ENCODE measurements at regions not wholly inside any gene's neighbourhood (a gene's known extent, or its start where the extent isn't known, plus 50 kb on each side); places are given as distances from the start of the nearest gene placed in this dataset.

DNA sequence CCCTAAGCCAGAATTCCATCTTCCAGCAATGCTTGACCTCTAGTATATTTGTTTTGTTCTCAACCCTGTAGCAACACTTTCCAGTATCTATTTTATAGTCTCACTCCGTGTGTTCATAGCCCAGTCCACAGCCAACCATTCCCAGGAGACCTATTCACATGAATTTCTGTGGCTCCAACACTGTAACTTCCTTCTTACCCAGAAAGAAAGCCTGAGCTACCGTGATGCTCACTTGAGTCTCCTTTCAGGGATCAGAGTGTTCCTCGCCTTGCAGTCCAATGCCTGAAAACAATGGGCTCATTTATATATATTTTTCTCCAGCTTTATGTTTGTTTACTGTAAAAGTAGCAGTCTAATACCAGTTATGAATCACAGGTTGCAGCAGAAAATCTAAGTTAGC, 645.0 kb upstream of the NOVA1 start:
- POLR2A ChIA-PET = no interaction called here
- CTCF ChIA-PET = no interaction called here

DNA sequence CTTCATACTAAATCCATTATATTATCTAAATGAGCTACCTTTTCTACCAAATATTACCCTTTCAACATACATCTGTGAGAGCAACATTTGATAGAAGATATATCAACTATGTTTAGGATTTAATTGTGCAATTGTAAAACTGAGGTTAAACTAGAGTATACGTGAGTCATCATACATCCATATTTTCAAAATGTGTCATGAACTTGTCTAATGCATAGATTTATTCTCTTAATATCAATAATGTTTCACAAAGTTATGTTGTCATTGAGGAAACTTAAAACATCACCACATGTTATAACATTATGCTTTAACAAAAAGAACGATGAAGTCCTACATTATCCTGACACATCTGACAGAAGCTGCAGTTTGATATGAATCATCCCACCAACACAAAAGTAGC, 645.5 kb upstream of the NOVA1 start:
- no peaks in the 10 kb centered on the region for H3K36me3 ChIP-seq (ENCODE audit: control insufficient read depth in 2 of 2, insufficient read depth in 1 of 2, low read length in 2 of 2)
- H3K9me3 ChIP-seq (ENCODE audit: control insufficient read depth, insufficient read depth, low read depth, low read length) = no peaks in the 10 kb centered on the region
- ChIA-PET CTCF (no interaction called here), POLR2A (no interaction called here)
- H3K27ac ChIP-seq (ENCODE audit: extremely low read depth, low read depth, low read length) = no peak overlapping the region
- H3K4me1 ChIP-seq (ENCODE audit: control insufficient read depth, insufficient read depth, low read length) = no peaks in the 10 kb centered on the region
- no peak overlapping the region for H3K4me3 ChIP-seq (ENCODE audit: low read depth, low read length)
- TF ChIP-seq ZNF660 (tag by site-specific recombination; IDR thresholded peaks at IDR 0.05) (no peak), ZBTB1 (tag by site-specific recombination; IDR thresholded peaks at IDR 0.05) (no peak), ZSCAN23 (tag by site-specific recombination; IDR thresholded peaks at IDR 0.05) (no peak), ZSCAN30 (tag by site-specific recombination; IDR thresholded peaks at IDR 0.05) (no peak)
- TF ChIP-seq, protein P1, sequence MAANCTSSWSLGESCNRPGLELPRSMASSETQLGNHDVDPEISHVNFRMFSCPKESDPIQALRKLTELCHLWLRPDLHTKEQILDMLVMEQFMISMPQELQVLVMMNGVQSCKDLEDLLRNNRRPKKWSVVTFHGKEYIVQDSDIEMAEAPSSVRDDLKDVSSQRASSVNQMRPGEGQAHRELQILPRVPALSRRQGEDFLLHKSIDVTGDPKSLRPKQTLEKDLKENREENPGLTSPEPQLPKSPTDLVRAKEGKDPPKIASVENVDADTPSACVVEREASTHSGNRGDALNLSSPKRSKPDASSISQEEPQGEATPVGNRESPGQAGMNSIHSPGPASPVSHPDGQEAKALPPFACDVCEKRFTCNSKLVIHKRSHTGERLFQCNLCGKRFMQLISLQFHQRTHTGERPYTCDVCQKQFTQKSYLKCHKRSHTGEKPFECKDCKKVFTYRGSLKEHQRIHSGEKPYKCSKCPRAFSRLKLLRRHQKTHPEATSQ (tag by site-specific recombination; IDR thresholded peaks at IDR 0.05) = no peak

More for the DNA sequence above, 645.0 kb upstream of the NOVA1 start:
- TF ChIP-seq ZNF558 (tag by site-specific recombination; IDR thresholded peaks at IDR 0.05) = no peak
- TF ChIP-seq, protein P2, sequence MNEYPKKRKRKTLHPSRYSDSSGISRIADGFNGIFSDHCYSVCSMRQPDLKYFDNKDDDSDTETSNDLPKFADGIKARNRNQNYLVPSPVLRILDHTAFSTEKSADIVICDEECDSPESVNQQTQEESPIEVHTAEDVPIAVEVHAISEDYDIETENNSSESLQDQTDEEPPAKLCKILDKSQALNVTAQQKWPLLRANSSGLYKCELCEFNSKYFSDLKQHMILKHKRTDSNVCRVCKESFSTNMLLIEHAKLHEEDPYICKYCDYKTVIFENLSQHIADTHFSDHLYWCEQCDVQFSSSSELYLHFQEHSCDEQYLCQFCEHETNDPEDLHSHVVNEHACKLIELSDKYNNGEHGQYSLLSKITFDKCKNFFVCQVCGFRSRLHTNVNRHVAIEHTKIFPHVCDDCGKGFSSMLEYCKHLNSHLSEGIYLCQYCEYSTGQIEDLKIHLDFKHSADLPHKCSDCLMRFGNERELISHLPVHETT (tag by site-specific recombination; IDR thresholded peaks at IDR 0.05) = no peak
- no peak for TF ChIP-seq ZNF830 (tag by site-specific recombination; IDR thresholded peaks at IDR 0.05; ENCODE audit: low read depth)
- TF ChIP-seq ZNF791 (tag by site-specific recombination; IDR thresholded peaks at IDR 0.05) = no peak
- TF ChIP-seq MZF1 (tag by site-specific recombination; IDR thresholded peaks at IDR 0.05; ENCODE audit: borderline replicate concordance) = no peak
- no peak for TF ChIP-seq ZNF184 (tag by site-specific recombination; IDR thresholded peaks at IDR 0.05)
- no peak for TF ChIP-seq BCL6B (tag by site-specific recombination; IDR thresholded peaks at IDR 0.05)
- TF ChIP-seq, protein P3, sequence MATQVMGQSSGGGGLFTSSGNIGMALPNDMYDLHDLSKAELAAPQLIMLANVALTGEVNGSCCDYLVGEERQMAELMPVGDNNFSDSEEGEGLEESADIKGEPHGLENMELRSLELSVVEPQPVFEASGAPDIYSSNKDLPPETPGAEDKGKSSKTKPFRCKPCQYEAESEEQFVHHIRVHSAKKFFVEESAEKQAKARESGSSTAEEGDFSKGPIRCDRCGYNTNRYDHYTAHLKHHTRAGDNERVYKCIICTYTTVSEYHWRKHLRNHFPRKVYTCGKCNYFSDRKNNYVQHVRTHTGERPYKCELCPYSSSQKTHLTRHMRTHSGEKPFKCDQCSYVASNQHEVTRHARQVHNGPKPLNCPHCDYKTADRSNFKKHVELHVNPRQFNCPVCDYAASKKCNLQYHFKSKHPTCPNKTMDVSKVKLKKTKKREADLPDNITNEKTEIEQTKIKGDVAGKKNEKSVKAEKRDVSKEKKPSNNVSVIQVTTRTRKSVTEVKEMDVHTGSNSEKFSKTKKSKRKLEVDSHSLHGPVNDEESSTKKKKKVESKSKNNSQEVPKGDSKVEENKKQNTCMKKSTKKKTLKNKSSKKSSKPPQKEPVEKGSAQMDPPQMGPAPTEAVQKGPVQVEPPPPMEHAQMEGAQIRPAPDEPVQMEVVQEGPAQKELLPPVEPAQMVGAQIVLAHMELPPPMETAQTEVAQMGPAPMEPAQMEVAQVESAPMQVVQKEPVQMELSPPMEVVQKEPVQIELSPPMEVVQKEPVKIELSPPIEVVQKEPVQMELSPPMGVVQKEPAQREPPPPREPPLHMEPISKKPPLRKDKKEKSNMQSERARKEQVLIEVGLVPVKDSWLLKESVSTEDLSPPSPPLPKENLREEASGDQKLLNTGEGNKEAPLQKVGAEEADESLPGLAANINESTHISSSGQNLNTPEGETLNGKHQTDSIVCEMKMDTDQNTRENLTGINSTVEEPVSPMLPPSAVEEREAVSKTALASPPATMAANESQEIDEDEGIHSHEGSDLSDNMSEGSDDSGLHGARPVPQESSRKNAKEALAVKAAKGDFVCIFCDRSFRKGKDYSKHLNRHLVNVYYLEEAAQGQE (tag by site-specific recombination; IDR thresholded peaks at IDR 0.05) = no peak
- TF ChIP-seq YY1 (tag by site-specific recombination; IDR thresholded peaks at IDR 0.05) = no peak
- no peak for TF ChIP-seq ZNF354C (tag by site-specific recombination; IDR thresholded peaks at IDR 0.05; ENCODE audit: borderline replicate concordance, low read depth)
- no peak for TF ChIP-seq ZNF530 (tag by site-specific recombination; IDR thresholded peaks at IDR 0.05; ENCODE audit: low read depth)
- TF ChIP-seq, protein P4, sequence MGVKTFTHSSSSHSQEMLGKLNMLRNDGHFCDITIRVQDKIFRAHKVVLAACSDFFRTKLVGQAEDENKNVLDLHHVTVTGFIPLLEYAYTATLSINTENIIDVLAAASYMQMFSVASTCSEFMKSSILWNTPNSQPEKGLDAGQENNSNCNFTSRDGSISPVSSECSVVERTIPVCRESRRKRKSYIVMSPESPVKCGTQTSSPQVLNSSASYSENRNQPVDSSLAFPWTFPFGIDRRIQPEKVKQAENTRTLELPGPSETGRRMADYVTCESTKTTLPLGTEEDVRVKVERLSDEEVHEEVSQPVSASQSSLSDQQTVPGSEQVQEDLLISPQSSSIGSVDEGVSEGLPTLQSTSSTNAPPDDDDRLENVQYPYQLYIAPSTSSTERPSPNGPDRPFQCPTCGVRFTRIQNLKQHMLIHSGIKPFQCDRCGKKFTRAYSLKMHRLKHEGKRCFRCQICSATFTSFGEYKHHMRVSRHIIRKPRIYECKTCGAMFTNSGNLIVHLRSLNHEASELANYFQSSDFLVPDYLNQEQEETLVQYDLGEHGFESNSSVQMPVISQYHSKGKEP (tag by site-specific recombination; IDR thresholded peaks at IDR 0.05) = no peak
- TF ChIP-seq ZSCAN30 (tag by site-specific recombination; IDR thresholded peaks at IDR 0.05) = no peak
- TF ChIP-seq ZNF138 (tag by site-specific recombination; IDR thresholded peaks at IDR 0.05; ENCODE audit: borderline replicate concordance) = no peak
- TF ChIP-seq, protein P5, sequence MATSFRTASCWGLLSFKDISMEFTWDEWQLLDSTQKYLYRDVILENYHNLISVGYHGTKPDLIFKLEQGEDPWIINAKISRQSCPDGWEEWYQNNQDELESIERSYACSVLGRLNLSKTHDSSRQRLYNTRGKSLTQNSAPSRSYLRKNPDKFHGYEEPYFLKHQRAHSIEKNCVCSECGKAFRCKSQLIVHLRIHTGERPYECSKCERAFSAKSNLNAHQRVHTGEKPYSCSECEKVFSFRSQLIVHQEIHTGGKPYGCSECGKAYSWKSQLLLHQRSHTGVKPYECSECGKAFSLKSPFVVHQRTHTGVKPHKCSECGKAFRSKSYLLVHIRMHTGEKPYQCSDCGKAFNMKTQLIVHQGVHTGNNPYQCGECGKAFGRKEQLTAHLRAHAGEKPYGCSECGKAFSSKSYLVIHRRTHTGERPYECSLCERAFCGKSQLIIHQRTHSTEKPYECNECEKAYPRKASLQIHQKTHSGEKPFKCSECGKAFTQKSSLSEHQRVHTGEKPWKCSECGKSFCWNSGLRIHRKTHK (tag by site-specific recombination; IDR thresholded peaks at IDR 0.05) = no peak
- Histone ChIP-seq H3K36me3 (ENCODE audit: control insufficient read depth in 2 of 2, insufficient read depth in 1 of 2, low read length in 2 of 2) (no peaks in the 10 kb centered on the region), H3K27ac (ENCODE audit: extremely low read depth, low read depth, low read length) (no peak overlapping the region), H3K4me3 (ENCODE audit: low read depth, low read length) (no peak overlapping the region), H3K9me3 (ENCODE audit: control insufficient read depth, insufficient read depth, low read depth, low read length) (no peaks in the 10 kb centered on the region), H3K4me1 (ENCODE audit: control insufficient read depth, insufficient read depth, low read length) (no peaks in the 10 kb centered on the region)

Measured in HEK293 (cell line).